ENCODE measurements at regions not wholly inside any gene's neighbourhood (a gene's known extent, or its start where the extent isn't known, plus 50 kb on each side); places are given as distances from the start of the nearest gene placed in this dataset.

- TF ChIP-seq CTCF (IDR thresholded peaks at IDR 0.05) (no peak), POLR2A (IDR thresholded peaks at IDR 0.05) (no peak)
Observed at GRCh38 chr10:117449636-117450035, 74.4 kb upstream of the PDZD8 start.
